ENCODE measurements at regions not wholly inside any gene's neighbourhood (a gene's known extent, or its start where the extent isn't known, plus 50 kb on each side); places are given as distances from the start of the nearest gene placed in this dataset.

DNA sequence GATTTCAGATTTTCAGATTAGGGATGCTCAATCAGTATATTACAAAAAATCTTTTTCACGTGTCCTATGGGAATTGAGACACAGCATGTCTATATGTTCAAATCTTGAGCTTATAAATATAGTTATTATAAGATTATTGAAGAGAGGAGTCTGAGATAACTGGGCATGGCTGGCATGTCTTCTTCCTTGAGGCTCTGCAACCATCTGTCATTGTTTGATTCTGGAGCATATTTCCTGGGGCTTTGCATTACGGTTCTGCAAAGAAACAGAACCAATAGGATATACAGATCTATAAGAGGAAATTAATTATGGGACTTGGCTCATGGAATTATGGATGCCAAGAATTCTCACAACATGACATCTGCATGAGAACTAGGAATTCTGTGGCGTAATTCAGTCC is 386.1 kb downstream of the SOCS6 start:
- POLR2A ChIA-PET: no interaction called here
- CTCF ChIA-PET: no interaction called here
- no CpG with 5 or more reads among the region's 3 CpGs for WGBS (ENCODE audit: insufficient coverage)

DNA sequence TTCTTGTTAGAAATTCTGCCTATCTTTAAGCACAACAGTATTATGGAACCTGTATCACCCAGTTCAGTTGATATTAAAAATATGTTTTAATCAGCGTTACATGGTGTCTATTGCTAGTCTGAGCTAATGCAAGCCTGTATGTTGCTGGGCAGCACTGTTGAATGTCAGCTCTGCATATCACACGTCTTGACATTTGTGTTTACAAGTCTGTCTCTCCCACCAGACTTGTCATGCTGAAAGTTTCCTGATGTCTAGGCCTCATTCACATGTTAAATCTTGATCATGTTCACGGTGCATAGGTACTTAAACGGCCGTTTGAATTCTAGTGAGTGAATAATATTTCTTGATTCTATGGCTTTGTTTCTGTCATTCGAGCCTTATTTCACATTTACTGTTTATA is 385.0 kb downstream of the SOCS6 start:
- ChIA-PET CTCF (interaction anchor here (1.0 kb wide), 1 partner anchor 10 kb away, joined by 4 read pairs; no protein-coding TSS in a partner anchor), POLR2A (no interaction called here)
- H3K4me3 ChIP-seq (ENCODE audit: control insufficient read depth in 1 of 7, extremely low read depth in 1 of 7, insufficient read depth in 4 of 7, low read depth in 2 of 7, low read length in 6 of 7): no peak overlapping the region
- H3K9me3 ChIP-seq (ENCODE audit: control extremely low read depth in 1 of 5, control insufficient read depth in 4 of 5, insufficient read depth in 2 of 5, low read depth in 1 of 5, low read length in 4 of 5): peaks cover 0 to 17% (median 9%) of the 10 kb centered on the region in 5 experiments
- no peaks in the 10 kb centered on the region for H3K36me3 ChIP-seq (ENCODE audit: control insufficient read depth in 4 of 4, insufficient read depth in 4 of 4, low read length in 3 of 4)
- DNase-seq: no peak
- WGBS (ENCODE audit: insufficient coverage): 96% methylated on average over 2 of the region's 6 CpGs
- no peak overlapping the region for H3K27ac ChIP-seq (ENCODE audit: insufficient read depth in 1 of 2, low read depth in 1 of 2, low read length in 2 of 2, poor library complexity in 1 of 2, severe bottlenecking in 2 of 2)
- peaks cover 2 to 12% (median 10%) of the 10 kb centered on the region in 4 experiments for H3K4me1 ChIP-seq (ENCODE audit: control extremely low read depth in 1 of 4, control insufficient read depth in 4 of 4, insufficient read depth in 4 of 4, low read length in 3 of 4)
- no peaks in the 10 kb centered on the region for H3K27me3 ChIP-seq (replicated peaks in 2 of 5; ENCODE audit: control insufficient read depth in 4 of 5, insufficient read depth in 5 of 5, low read length in 4 of 5)

More for the DNA sequence above, 386.1 kb downstream of the SOCS6 start:
- Histone ChIP-seq H3K36me3 (ENCODE audit: control insufficient read depth in 4 of 4, insufficient read depth in 4 of 4, low read length in 3 of 4) (no peaks in the 10 kb centered on the region), H3K27me3 (replicated peaks in 2 of 5; ENCODE audit: control insufficient read depth in 4 of 5, insufficient read depth in 5 of 5, low read length in 4 of 5) (no peaks in the 10 kb centered on the region), H3K9me3 (ENCODE audit: control extremely low read depth in 1 of 5, control insufficient read depth in 4 of 5, insufficient read depth in 2 of 5, low read depth in 1 of 5, low read length in 4 of 5) (peaks cover 0 to 7% (median 3%) of the 10 kb centered on the region in 5 experiments), H3K27ac (ENCODE audit: insufficient read depth in 1 of 2, low read depth in 1 of 2, low read length in 2 of 2, poor library complexity in 1 of 2, severe bottlenecking in 2 of 2) (no peak overlapping the region), H3K4me1 (ENCODE audit: control extremely low read depth in 1 of 4, control insufficient read depth in 4 of 4, insufficient read depth in 4 of 4, low read length in 3 of 4) (peaks cover 2 to 12% (median 10%) of the 10 kb centered on the region in 4 experiments), H3K4me3 (ENCODE audit: control insufficient read depth in 1 of 7, extremely low read depth in 1 of 7, insufficient read depth in 4 of 7, low read depth in 2 of 7, low read length in 6 of 7) (no peak overlapping the region)
- DNase-seq: no peak

DNA sequence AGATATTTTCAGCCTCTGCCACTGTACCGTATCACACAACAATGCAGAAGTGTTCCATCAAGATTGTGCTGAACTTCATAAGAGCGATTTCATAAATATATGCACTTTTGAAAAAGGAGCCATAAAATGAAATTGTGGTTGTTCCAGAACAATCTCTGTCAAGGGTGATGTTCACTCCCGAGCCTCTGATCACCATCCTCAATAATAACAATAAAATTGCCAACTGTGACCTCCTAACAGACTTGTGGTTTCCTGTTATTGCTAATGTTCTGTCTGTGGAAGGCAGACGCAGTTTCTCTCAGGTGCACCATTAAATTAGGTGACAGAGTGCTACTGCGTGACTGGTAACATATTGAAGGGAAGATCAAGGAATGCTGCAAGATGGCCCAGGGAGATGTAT is 383.7 kb downstream of the SOCS6 start:
- Histone ChIP-seq H3K9me3 (ENCODE audit: control extremely low read depth in 1 of 5, control insufficient read depth in 4 of 5, insufficient read depth in 2 of 5, low read depth in 1 of 5, low read length in 4 of 5) (peaks cover 0 to 17% (median 11%) of the 10 kb centered on the region in 5 experiments), H3K4me1 (ENCODE audit: control extremely low read depth in 1 of 4, control insufficient read depth in 4 of 4, insufficient read depth in 4 of 4, low read length in 3 of 4) (peaks cover 2 to 12% (median 10%) of the 10 kb centered on the region in 4 experiments), H3K36me3 (ENCODE audit: control insufficient read depth in 4 of 4, insufficient read depth in 4 of 4, low read length in 3 of 4) (no peaks in the 10 kb centered on the region), H3K27ac (ENCODE audit: insufficient read depth in 1 of 2, low read depth in 1 of 2, low read length in 2 of 2, poor library complexity in 1 of 2, severe bottlenecking in 2 of 2) (no peak overlapping the region), H3K27me3 (replicated peaks in 2 of 5; ENCODE audit: control insufficient read depth in 4 of 5, insufficient read depth in 5 of 5, low read length in 4 of 5) (no peaks in the 10 kb centered on the region), H3K4me3 (ENCODE audit: control insufficient read depth in 1 of 7, extremely low read depth in 1 of 7, insufficient read depth in 4 of 7, low read depth in 2 of 7, low read length in 6 of 7) (peak overlapping the region in 1 of 7 experiments; percentile 30)
- WGBS (ENCODE audit: insufficient coverage): 29% methylated on average over 3 of the region's 5 CpGs
- POLR2A ChIA-PET: no interaction called here
- CTCF ChIA-PET: no interaction called here
- peak in 1 of 3 donors; percentile 45 for DNase-seq

DNA sequence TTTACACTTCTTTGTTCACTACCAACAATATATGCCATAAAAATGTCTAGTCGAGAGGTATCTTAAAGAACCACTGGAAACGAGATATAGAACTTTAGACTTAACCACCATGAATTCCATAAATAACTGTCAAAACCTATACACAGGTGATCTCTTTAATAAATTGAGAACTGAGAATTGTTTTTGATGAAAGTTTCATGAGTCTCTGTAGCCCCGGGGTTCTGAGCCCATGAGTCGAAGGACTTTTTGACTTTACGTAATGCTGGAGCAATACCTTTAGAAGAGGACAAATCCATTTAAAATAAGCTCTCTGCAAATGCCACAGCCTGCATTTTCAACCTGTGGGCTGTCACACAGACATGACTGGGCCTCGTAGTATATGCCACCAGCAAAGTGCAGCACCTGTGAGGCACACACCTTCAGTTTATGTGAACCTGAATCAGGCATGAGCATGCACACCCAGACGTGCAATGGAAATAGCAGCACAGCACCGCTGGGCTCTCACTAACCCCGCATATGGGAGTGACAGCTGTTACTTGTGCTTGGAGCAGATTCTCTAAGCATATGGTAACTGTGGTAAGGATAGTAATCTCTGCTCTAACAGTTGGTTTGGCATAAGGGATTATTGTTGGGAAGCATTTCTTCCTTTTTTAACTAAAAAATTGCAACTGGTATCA is 383.2 kb downstream of the SOCS6 start:
- CTCF ChIA-PET: no interaction called here
- Histone ChIP-seq H3K9me3 (ENCODE audit: control extremely low read depth in 1 of 5, control insufficient read depth in 4 of 5, insufficient read depth in 2 of 5, low read depth in 1 of 5, low read length in 4 of 5) (peaks cover 0 to 17% (median 11%) of the 10 kb centered on the region in 5 experiments), H3K4me3 (ENCODE audit: control insufficient read depth in 1 of 7, extremely low read depth in 1 of 7, insufficient read depth in 4 of 7, low read depth in 2 of 7, low read length in 6 of 7) (no peak overlapping the region), H3K4me1 (ENCODE audit: control extremely low read depth in 1 of 4, control insufficient read depth in 4 of 4, insufficient read depth in 4 of 4, low read length in 3 of 4) (peaks cover 2 to 12% (median 10%) of the 10 kb centered on the region in 4 experiments), H3K27me3 (replicated peaks in 2 of 5; ENCODE audit: control insufficient read depth in 4 of 5, insufficient read depth in 5 of 5, low read length in 4 of 5) (no peaks in the 10 kb centered on the region), H3K27ac (ENCODE audit: insufficient read depth in 1 of 2, low read depth in 1 of 2, low read length in 2 of 2, poor library complexity in 1 of 2, severe bottlenecking in 2 of 2) (no peak overlapping the region), H3K36me3 (ENCODE audit: control insufficient read depth in 4 of 4, insufficient read depth in 4 of 4, low read length in 3 of 4) (no peaks in the 10 kb centered on the region)
- DNase-seq: no peak
- 94% methylated on average over 5 of the region's 9 CpGs for WGBS (ENCODE audit: insufficient coverage)
- POLR2A ChIA-PET: no interaction called here

DNA sequence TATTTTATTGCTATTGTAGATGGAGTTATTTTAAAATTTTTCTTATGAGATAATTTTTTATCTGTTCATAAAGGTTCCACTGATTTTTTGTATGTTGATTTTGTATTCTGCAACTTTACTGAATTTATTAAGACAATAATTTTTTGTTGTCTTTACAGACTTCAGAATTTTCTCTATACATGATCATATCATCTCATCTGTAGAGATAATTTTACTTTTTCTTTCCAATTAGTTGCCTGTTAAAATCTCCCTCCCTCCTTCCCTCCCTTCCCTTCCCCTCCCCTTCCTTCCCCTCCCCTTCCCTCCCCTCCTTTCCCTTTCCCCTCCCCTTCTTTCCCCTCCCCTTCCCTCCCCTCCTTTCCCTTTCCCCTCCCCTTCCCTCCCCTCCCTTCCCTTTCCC is 378.1 kb downstream of the SOCS6 start:
- no peak overlapping the region for H3K27ac ChIP-seq (ENCODE audit: insufficient read depth in 1 of 2, low read depth in 1 of 2, low read length in 2 of 2, poor library complexity in 1 of 2, severe bottlenecking in 2 of 2)
- ChIA-PET CTCF (no interaction called here), POLR2A (no interaction called here)
- no peak overlapping the region for H3K4me3 ChIP-seq (ENCODE audit: control insufficient read depth in 1 of 7, extremely low read depth in 1 of 7, insufficient read depth in 4 of 7, low read depth in 2 of 7, low read length in 6 of 7)
- no peaks in the 10 kb centered on the region for H3K27me3 ChIP-seq (replicated peaks in 2 of 5; ENCODE audit: control insufficient read depth in 4 of 5, insufficient read depth in 5 of 5, low read length in 4 of 5)
- peaks cover 3 to 19% (median 10%) of the 10 kb centered on the region in 4 experiments for H3K4me1 ChIP-seq (ENCODE audit: control extremely low read depth in 1 of 4, control insufficient read depth in 4 of 4, insufficient read depth in 4 of 4, low read length in 3 of 4)
- DNase-seq: no peak
- peaks cover 0 to 21% (median 11%) of the 10 kb centered on the region in 5 experiments for H3K9me3 ChIP-seq (ENCODE audit: control extremely low read depth in 1 of 5, control insufficient read depth in 4 of 5, insufficient read depth in 2 of 5, low read depth in 1 of 5, low read length in 4 of 5)
- H3K36me3 ChIP-seq (ENCODE audit: control insufficient read depth in 4 of 4, insufficient read depth in 4 of 4, low read length in 3 of 4): no peaks in the 10 kb centered on the region

DNA sequence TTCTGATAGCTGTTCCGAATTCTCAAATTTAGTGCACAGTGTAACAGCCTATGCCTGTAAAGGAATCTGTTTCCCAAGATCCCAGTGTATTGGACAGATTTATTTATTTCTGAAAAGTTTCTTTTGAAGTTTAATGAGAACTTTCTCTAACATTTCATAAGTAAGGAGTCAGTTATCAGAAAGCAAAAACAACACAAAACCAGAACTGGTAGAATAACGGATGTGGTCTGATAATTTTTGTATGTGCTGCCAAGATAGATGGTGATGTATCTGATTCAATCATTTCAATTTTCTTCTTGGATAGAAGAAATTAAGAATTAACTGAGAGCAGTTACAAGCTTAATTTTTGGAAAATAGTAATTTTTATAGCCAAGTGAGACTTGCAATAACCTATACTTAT is 374.3 kb downstream of the SOCS6 start:
- Histone ChIP-seq H3K9me3 (ENCODE audit: control extremely low read depth in 1 of 5, control insufficient read depth in 4 of 5, insufficient read depth in 2 of 5, low read depth in 1 of 5, low read length in 4 of 5) (peaks cover 0 to 4% (median 0%) of the 10 kb centered on the region in 5 experiments), H3K4me3 (ENCODE audit: control insufficient read depth in 1 of 7, extremely low read depth in 1 of 7, insufficient read depth in 4 of 7, low read depth in 2 of 7, low read length in 6 of 7) (peak overlapping the region in 2 of 7 experiments; percentile 47 to 53), H3K27me3 (replicated peaks in 2 of 5; ENCODE audit: control insufficient read depth in 4 of 5, insufficient read depth in 5 of 5, low read length in 4 of 5) (no peaks in the 10 kb centered on the region), H3K27ac (ENCODE audit: insufficient read depth in 1 of 2, low read depth in 1 of 2, low read length in 2 of 2, poor library complexity in 1 of 2, severe bottlenecking in 2 of 2) (peak overlapping the region in 1 of 2 experiments; percentile 44), H3K36me3 (ENCODE audit: control insufficient read depth in 4 of 4, insufficient read depth in 4 of 4, low read length in 3 of 4) (no peaks in the 10 kb centered on the region), H3K4me1 (ENCODE audit: control extremely low read depth in 1 of 4, control insufficient read depth in 4 of 4, insufficient read depth in 4 of 4, low read length in 3 of 4) (peaks cover 12 to 38% (median 22%) of the 10 kb centered on the region in 4 experiments)
- DNase-seq: peak; percentile 38 to 84 (median 70)
- ChIA-PET CTCF (interaction anchor here (1.1 to 1.6 kb wide), 4 partner anchors 10 to 172 kb away, joined by 3 to 6 read pairs (median 4); no protein-coding TSS in a partner anchor), POLR2A (no interaction called here)
- WGBS (ENCODE audit: insufficient coverage): 17% methylated on average over 1 of the region's 2 CpGs

DNA sequence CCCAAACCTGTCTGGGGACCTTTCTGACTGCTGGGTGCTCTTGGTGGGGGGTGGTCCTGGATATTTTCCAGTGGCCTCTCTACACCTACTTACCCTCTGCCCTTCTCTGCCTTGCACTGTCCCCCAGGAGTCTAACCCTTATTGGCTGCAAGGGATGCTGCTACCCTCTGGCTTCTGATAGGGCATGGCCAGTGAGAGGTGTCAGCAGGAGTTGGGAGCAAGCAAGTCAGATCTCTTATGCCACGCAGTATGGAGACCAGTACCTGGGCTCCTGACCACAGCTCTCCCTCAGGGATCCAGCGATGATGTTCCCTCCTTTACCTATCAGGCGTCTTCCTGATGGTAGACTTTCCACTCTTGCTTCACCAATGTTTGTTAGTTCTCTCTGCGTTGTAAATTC is 373.7 kb downstream of the SOCS6 start:
- CTCF ChIA-PET: interaction anchor here (1.2 to 1.6 kb wide), 3 partner anchors 11 to 172 kb away, joined by 3 to 4 read pairs (median 3); no protein-coding TSS in a partner anchor
- WGBS (ENCODE audit: insufficient coverage): 89% methylated on average over 4 of the region's 4 CpGs
- Histone ChIP-seq H3K27me3 (replicated peaks in 2 of 5; ENCODE audit: control insufficient read depth in 4 of 5, insufficient read depth in 5 of 5, low read length in 4 of 5) (no peaks in the 10 kb centered on the region), H3K36me3 (ENCODE audit: control insufficient read depth in 4 of 4, insufficient read depth in 4 of 4, low read length in 3 of 4) (no peaks in the 10 kb centered on the region), H3K4me3 (ENCODE audit: control insufficient read depth in 1 of 7, extremely low read depth in 1 of 7, insufficient read depth in 4 of 7, low read depth in 2 of 7, low read length in 6 of 7) (peak overlapping the region in 2 of 7 experiments; percentile 47 to 53), H3K9me3 (ENCODE audit: control extremely low read depth in 1 of 5, control insufficient read depth in 4 of 5, insufficient read depth in 2 of 5, low read depth in 1 of 5, low read length in 4 of 5) (peaks cover 0 to 4% (median 0%) of the 10 kb centered on the region in 5 experiments), H3K4me1 (ENCODE audit: control extremely low read depth in 1 of 4, control insufficient read depth in 4 of 4, insufficient read depth in 4 of 4, low read length in 3 of 4) (peaks cover 14 to 43% (median 25%) of the 10 kb centered on the region in 4 experiments), H3K27ac (ENCODE audit: insufficient read depth in 1 of 2, low read depth in 1 of 2, low read length in 2 of 2, poor library complexity in 1 of 2, severe bottlenecking in 2 of 2) (peak overlapping the region in 1 of 2 experiments; percentile 44)
- DNase-seq: no peak
- POLR2A ChIA-PET: no interaction called here
